SU-DHL-6 (cell line): ENCODE measurements at regions not wholly inside any gene's neighbourhood (a gene's known extent, or its start where the extent isn't known, plus 50 kb on each side); places are given as distances from the start of the nearest gene placed in this dataset.

Experiments used
- H2AFZ ChIP-seq: fragments of 200-600 bp; sonication (generic); 2 replicates; pipeline ENCODE4 v1.6.1; 2014; ENCODE audit warnings: low read depth, mild to moderate bottlenecking, moderate library complexity, mixed read lengths, antibody characterized with exemption, low read length; ENCODE audit not compliant: severe bottlenecking
- H3F3A ChIP-seq: fragments of 200-600 bp; shearing (Covaris generic); 2 replicates; pipeline ENCODE4 v1.6.0; 2016; ENCODE audit warnings: antibody characterized with exemption, mild to moderate bottlenecking; ENCODE audit not compliant: insufficient read depth
- H3K27ac ChIP-seq: fragments of 200-600 bp; sonication (generic); 2 replicates; pipeline ENCODE4 v1.5.1; 2016; ENCODE audit warnings: low read depth, mild to moderate bottlenecking, low read length, moderate library complexity, mixed read lengths
- H3K27me3 ChIP-seq: fragments of 200-600 bp; sonication (generic), shearing (Covaris generic); 2 replicates; pipeline ENCODE4 v1.6.0; 2014; ENCODE audit warnings: mild to moderate bottlenecking, low read length
- H3K36me3 ChIP-seq: fragments of 200-600 bp; sonication (generic); 2 replicates; pipeline ENCODE4 v1.6.1; 2014; ENCODE audit warnings: mild to moderate bottlenecking, low read length, mixed read lengths
- H3K4me2 ChIP-seq: fragments of 300-600, 200-600 bp; shearing (Covaris generic), sonication (generic); 2 replicates; pipeline ENCODE4 v1.6.0; 2014; ENCODE audit warnings: low read length, low read depth, mild to moderate bottlenecking; ENCODE audit not compliant: poor library complexity, severe bottlenecking
- H3K4me3 ChIP-seq: fragments of 200-600 bp; sonication (generic); 2 replicates; pipeline ENCODE4 v1.5.1; 2014; ENCODE audit warnings: antibody characterized with exemption, low read length, mild to moderate bottlenecking, mixed read lengths; ENCODE audit not compliant: insufficient read depth, poor library complexity, severe bottlenecking
- H3K79me2 ChIP-seq: fragments of 200-600 bp; sonication (generic); 2 replicates; pipeline ENCODE4 v1.6.1; 2014; ENCODE audit warnings: mild to moderate bottlenecking, low read length, moderate library complexity; ENCODE audit not compliant: insufficient read depth
- H3K9ac ChIP-seq: fragments of 200-600 bp; sonication (generic); 2 replicates; pipeline ENCODE4 v1.7.0; 2014; ENCODE audit warnings: mild to moderate bottlenecking, low read length
- H3K9me2 ChIP-seq: fragments of 200-600 bp; sonication (generic); replicated peaks from 2 replicates; pipeline ENCODE4 v1.6.1; 2014; ENCODE audit warnings: low read length; ENCODE audit not compliant: insufficient read depth
- H3K9me3 ChIP-seq: fragments of 200-600 bp; sonication (generic); 2 replicates; pipeline ENCODE4 v1.6.1; 2014; ENCODE audit warnings: low read length, mixed read lengths; ENCODE audit not compliant: insufficient read depth
- H4K20me1 ChIP-seq: fragments of 200-600 bp; sonication (generic); 2 replicates; pipeline ENCODE4 v1.6.1; 2014; ENCODE audit warnings: low read depth, mild to moderate bottlenecking, antibody characterized with exemption, low read length, moderate library complexity, mixed read lengths
- CTCF ChIP-seq: fragments of 200-600 bp; sonication (generic); IDR thresholded peaks from one replicate; pipeline ENCODE4 v1.5.1; 2017; ENCODE audit warnings: antibody characterized with exemption, mild to moderate bottlenecking, low read length, moderate library complexity; ENCODE audit not compliant: insufficient read depth, poor library complexity, severe bottlenecking
- EZH2phosphoT487 ChIP-seq: fragments of 200-600 bp; sonication (generic), shearing (Covaris generic); conservative IDR thresholded peaks from 2 replicates; pipeline ENCODE4 v1.6.1; 2018; ENCODE audit warnings: mild to moderate bottlenecking, antibody characterized with exemption, low read length, moderate library complexity, mixed read lengths

GRCh38 chr18:25420077-25420825 lies 68.3 kb upstream of the ZNF521 start:
- H3K79me2 ChIP-seq: no peaks in the 10 kb centered on the region
- H3K4me3 ChIP-seq: no peak overlapping the region
- no peak overlapping the region for H3K9ac ChIP-seq
- no peaks in the 10 kb centered on the region for H3K36me3 ChIP-seq
- H3K9me2 ChIP-seq: no peaks in the 10 kb centered on the region
- no peak overlapping the region for H3K27ac ChIP-seq
- TF ChIP-seq EZH2phosphoT487 (no peak), CTCF (no peak)
- H3K4me2 ChIP-seq: no peak overlapping the region
- no peaks in the 10 kb centered on the region for H4K20me1 ChIP-seq
- no peak overlapping the region for H2AFZ ChIP-seq
- no peaks in the 10 kb centered on the region for H3F3A ChIP-seq
- H3K27me3 ChIP-seq: no peaks in the 10 kb centered on the region
- H3K9me3 ChIP-seq: no peaks in the 10 kb centered on the region

- no peaks in the 10 kb centered on the region for H3K9me2 ChIP-seq
- H3K27ac ChIP-seq: no peak overlapping the region
- H3K4me3 ChIP-seq: no peak overlapping the region
- H4K20me1 ChIP-seq: no peaks in the 10 kb centered on the region
- no peaks in the 10 kb centered on the region for H3F3A ChIP-seq
- H3K27me3 ChIP-seq: 0 out of 2 replicates have a peak, but pooled peaks cover 3% of the 10 kb centered on the region
- no peak overlapping the region for H3K4me2 ChIP-seq
- no peaks in the 10 kb centered on the region for H3K9me3 ChIP-seq
- no peak overlapping the region for H3K9ac ChIP-seq
- H2AFZ ChIP-seq: no peak overlapping the region
- H3K36me3 ChIP-seq: no peaks in the 10 kb centered on the region
- TF ChIP-seq EZH2phosphoT487: no peak
- TF ChIP-seq CTCF: no peak
- no peaks in the 10 kb centered on the region for H3K79me2 ChIP-seq
These were observed 64.4 kb upstream of the ZNF521 start for GRCh38 chr18:25416374-25416773.

GRCh38 chr18:25409971-25410370 lies 58.0 kb upstream of the ZNF521 start:
- Histone ChIP-seq H3K4me3 (no peak overlapping the region), H3K9ac (no peak overlapping the region), H3K9me2 (no peaks in the 10 kb centered on the region), H3K9me3 (no peaks in the 10 kb centered on the region), H3K79me2 (no peaks in the 10 kb centered on the region), H4K20me1 (no peaks in the 10 kb centered on the region), H3K27me3 (0 out of 2 replicates have a peak, but pooled peaks cover 3% of the 10 kb centered on the region), H3K4me2 (no peak overlapping the region), H2AFZ (no peak overlapping the region), H3F3A (no peaks in the 10 kb centered on the region), H3K27ac (no peak overlapping the region), H3K36me3 (no peaks in the 10 kb centered on the region)
- no peak for TF ChIP-seq EZH2phosphoT487
- no peak for TF ChIP-seq CTCF
